A549 (cell line): ENCODE measurements at regions not wholly inside any gene's neighbourhood (a gene's known extent, or its start where the extent isn't known, plus 50 kb on each side); places are given as distances from the start of the nearest gene placed in this dataset.

Experiments used
- ATAC-seq, 2 experiments: fragments of 200-7000 bp in 1 of 2; fragments of >200 bp in 1 of 2; cut with Nextera tagmentation in 1 of 2; cut with Tn5 transposase in 1 of 2; 3 replicates each; pipeline versions ENCODE4 v1.8.0 to v1.9.1; 2018 to 2020; ENCODE audit warnings: mild to moderate bottlenecking in 1 of 2, moderate library complexity in 1 of 2
- CTCF ChIA-PET: fragments of 300-600 bp; sonication (Branson Sonifier 250); formaldehyde crosslinking; extraction: SDS; loops from one replicate; lab custom pipeline; 2021; ENCODE audit warnings: antibody characterized with exemption, inconsistent platforms; lab: Yijun Ruan, JAX
- POLR2A ChIA-PET: fragments of 350-600 bp; formaldehyde crosslinking; extraction: SDS; loops from one replicate; lab custom pipeline; 2021; ENCODE audit warnings: antibody characterized with exemption, inconsistent platforms; lab: Yijun Ruan, JAX
- DNase-seq, 2 experiments: peaks; one replicate each; pipeline versions ENCODE4 v3.0.0 to v3.0.0-alpha.2; 2011 to 2016; ENCODE audit warnings: low read depth in 1 of 2, low spot score in 1 of 2
- FAIRE-seq: peaks from 2 replicates; lab custom pipeline; 2011; peaks lifted over from hg19 to GRCh38; lab: Jason Lieb, UNC
- H3K27ac ChIP-seq, 2 experiments: fragments of >200 bp; sonication (Bioruptor Twin); formaldehyde crosslinking; 3 replicates each; pipeline ENCODE4 v1.5.1; 2016 to 2017
- H3K4me1 ChIP-seq: fragments of >200 bp; sonication (Bioruptor Twin); formaldehyde crosslinking; 3 replicates; pipeline ENCODE4 v1.6.1; 2016
- H3K4me2 ChIP-seq: fragments of >200 bp; sonication (Bioruptor Twin); formaldehyde crosslinking; 3 replicates; pipeline ENCODE4 v1.6.1; 2016
- H3K4me3 ChIP-seq: fragments of >200 bp; sonication (Bioruptor Twin); formaldehyde crosslinking; 3 replicates; pipeline ENCODE4 v1.5.1; 2016
- H3K9me3 ChIP-seq: fragments of >200 bp; sonication (Bioruptor Twin); formaldehyde crosslinking; 3 replicates; pipeline ENCODE4 v1.6.1; 2016
- BHLHE40 ChIP-seq: IDR thresholded peaks from 2 replicates; pipeline ENCODE4 v1.6.1; 2012; ENCODE audit warnings: low read depth, low read length, inconsistent platforms
- CBX8 ChIP-seq: fragments of 200-600 bp; sonication (generic); IDR thresholded peaks from 2 replicates; pipeline ENCODE4 v1.6.1; 2016
- CHD2 ChIP-seq: fragments of 150-350 bp; IDR thresholded peaks from 2 replicates; pipeline ENCODE4 v1.6.1; 2014; ENCODE audit warnings: low read length; ENCODE audit not compliant: partially characterized antibody
- CHD4 ChIP-seq: fragments of 200-600 bp; sonication (generic); IDR thresholded peaks from 2 replicates; pipeline ENCODE4 v1.6.1; 2016; ENCODE audit warnings: antibody characterized with exemption, mild to moderate bottlenecking, borderline replicate concordance
- EHMT2 ChIP-seq: fragments of 200-600 bp; sonication (generic); IDR thresholded peaks from 2 replicates; pipeline ENCODE4 v1.6.1; 2016; ENCODE audit warnings: antibody characterized with exemption, low read depth, mild to moderate bottlenecking, moderate library complexity
- ESRRA ChIP-seq: fragments of 150-350 bp; IDR thresholded peaks from 2 replicates; pipeline ENCODE4 v1.6.1; 2014; ENCODE audit warnings: mild to moderate bottlenecking, low read length, borderline replicate concordance
- FOSL2 ChIP-seq, 2 experiments: fragments of 450-650 bp in 1 of 2; fragments of >200 bp in 1 of 2; sonication (Bioruptor Twin) in 1 of 2; formaldehyde crosslinking; IDR thresholded peaks; 2 replicates each; pipeline versions ENCODE4 v1.5.0 to v1.6.1; 2016 to 2020; ENCODE audit warnings: mild to moderate bottlenecking in 1 of 2, moderate library complexity in 1 of 2
- GATA3 ChIP-seq: IDR thresholded peaks from 2 replicates; pipeline ENCODE4 v1.6.1; 2012; ENCODE audit warnings: borderline replicate concordance
- HOXB13 ChIP-seq: fragments of 250-450 bp; sonication (Bioruptor Pico); IDR thresholded peaks from 2 replicates; pipeline ENCODE4 v1.5.0; 2020; ENCODE audit warnings: low read depth, mild to moderate bottlenecking, moderate library complexity
- JUN ChIP-seq, 2 experiments: fragments of >200 bp; sonication (Bioruptor Twin); formaldehyde crosslinking; IDR thresholded peaks; 2 replicates in 1 of 2; 3 replicates in 1 of 2; pipeline ENCODE4 v1.6.1; 2016 to 2017
- JUNB ChIP-seq: fragments of >200 bp; sonication (Bioruptor Twin); formaldehyde crosslinking; IDR thresholded peaks from 2 replicates; pipeline ENCODE4 v1.6.1; 2016
- KDM5A ChIP-seq: fragments of 200-600 bp; sonication (generic); IDR thresholded peaks from 2 replicates; pipeline ENCODE4 v1.6.1; 2016; ENCODE audit warnings: antibody characterized with exemption, mild to moderate bottlenecking
- NR3C1 ChIP-seq: fragments of >200 bp; sonication (Bioruptor Twin); formaldehyde crosslinking; IDR thresholded peaks from 3 replicates; pipeline ENCODE4 v1.6.1; 2017
- POLR2AphosphoS2 ChIP-seq: conservative IDR thresholded peaks from 2 replicates; pipeline ENCODE4 v1.6.1; 2012; ENCODE audit warnings: low read length, improper control_type of control experiment, inconsistent platforms
- RAD21 ChIP-seq, 2 experiments: fragments of >200 bp in 1 of 2; sonication (Bioruptor Twin) in 1 of 2; formaldehyde crosslinking in 1 of 2; IDR thresholded peaks in 1 of 2; conservative IDR thresholded peaks in 1 of 2; 2 replicates in 1 of 2; 3 replicates in 1 of 2; pipeline ENCODE4 v1.6.1; 2012 to 2018; ENCODE audit warnings: inconsistent platforms in 1 of 2
- RARB ChIP-seq: fragments of 250-450 bp; sonication (Bioruptor Pico); IDR thresholded peaks from 2 replicates; pipeline ENCODE4 v1.8.0; 2021; ENCODE audit warnings: mild to moderate bottlenecking, moderate library complexity
- RFX5 ChIP-seq: fragments of 450-650 bp; IDR thresholded peaks from 2 replicates; pipeline ENCODE4 v1.7.1; 2014; ENCODE audit warnings: antibody characterized with exemption, mild to moderate bottlenecking, moderate library complexity
- RNF2 ChIP-seq: fragments of 200-600 bp; sonication (generic); IDR thresholded peaks from 2 replicates; pipeline ENCODE4 v1.6.1; 2016; ENCODE audit warnings: low read depth, mild to moderate bottlenecking, antibody characterized with exemption, moderate library complexity, borderline replicate concordance
- SREBF2 ChIP-seq: fragments of 450-650 bp; IDR thresholded peaks from 2 replicates; pipeline ENCODE4 v1.6.1; 2014; ENCODE audit warnings: mild to moderate bottlenecking, moderate library complexity
- TP53 ChIP-seq: fragments of 250-450 bp; sonication (Bioruptor Pico); IDR thresholded peaks from 2 replicates; pipeline ENCODE4 v1.5.0; 2021; ENCODE audit warnings: mild to moderate bottlenecking, moderate library complexity
- ZFP36 ChIP-seq: fragments of 450-650 bp; IDR thresholded peaks from 2 replicates; pipeline ENCODE4 v1.6.1; 2014; ENCODE audit warnings: borderline replicate concordance; ENCODE audit not compliant: partially characterized antibody
- ZSCAN20 ChIP-seq: fragments of 250-450 bp; sonication (Bioruptor Pico); IDR thresholded peaks from 2 replicates; pipeline ENCODE4 v1.8.0; 2022; ENCODE audit warnings: mild to moderate bottlenecking, moderate library complexity
- WGBS: methylation state at CpG from one replicate; pipeline ENCODE4 v1.1.6; 2017; ENCODE audit errors: missing lambda C conversion rate; 5-methylcytosine and 5-hydroxymethylcytosine counted together
- TF ChIP-seq, protein P1 (sequence below): IDR thresholded peaks from 2 replicates; pipeline ENCODE4 v1.6.1; 2012
- TF ChIP-seq, protein P2 (sequence below): IDR thresholded peaks from 2 replicates; pipeline ENCODE4 v1.6.1; 2012
- TF ChIP-seq, protein P3 (sequence below): fragments of 250-450 bp; sonication (Bioruptor Pico); IDR thresholded peaks from 2 replicates; pipeline ENCODE4 v1.5.0; 2020; ENCODE audit warnings: low read depth, mild to moderate bottlenecking, moderate library complexity

DNA sequence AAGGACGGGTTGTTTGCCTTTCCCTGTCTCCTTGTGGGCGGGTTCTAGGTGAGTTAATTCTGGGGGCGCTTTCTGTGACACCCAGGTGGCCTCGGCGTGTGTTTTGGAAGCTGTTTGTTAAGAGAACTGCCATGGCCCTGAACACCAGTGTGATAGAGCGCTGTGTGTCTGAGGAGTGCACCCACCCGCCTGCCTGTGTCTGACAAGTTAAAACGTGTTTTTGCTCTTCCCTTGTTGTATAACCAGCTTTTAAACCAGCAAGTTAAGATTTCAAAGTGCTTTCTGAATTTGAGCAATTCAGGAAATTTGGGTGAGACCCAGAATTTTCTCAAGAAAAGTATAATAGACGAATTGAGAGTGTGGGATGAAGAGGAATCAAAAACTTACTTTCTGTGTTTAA, 55.2 kb upstream of the HGFAC start:
- CTCF ChIA-PET: no interaction called here
- POLR2A ChIA-PET: no interaction called here
- no peak overlapping the region for H3K4me2 ChIP-seq

DNA sequence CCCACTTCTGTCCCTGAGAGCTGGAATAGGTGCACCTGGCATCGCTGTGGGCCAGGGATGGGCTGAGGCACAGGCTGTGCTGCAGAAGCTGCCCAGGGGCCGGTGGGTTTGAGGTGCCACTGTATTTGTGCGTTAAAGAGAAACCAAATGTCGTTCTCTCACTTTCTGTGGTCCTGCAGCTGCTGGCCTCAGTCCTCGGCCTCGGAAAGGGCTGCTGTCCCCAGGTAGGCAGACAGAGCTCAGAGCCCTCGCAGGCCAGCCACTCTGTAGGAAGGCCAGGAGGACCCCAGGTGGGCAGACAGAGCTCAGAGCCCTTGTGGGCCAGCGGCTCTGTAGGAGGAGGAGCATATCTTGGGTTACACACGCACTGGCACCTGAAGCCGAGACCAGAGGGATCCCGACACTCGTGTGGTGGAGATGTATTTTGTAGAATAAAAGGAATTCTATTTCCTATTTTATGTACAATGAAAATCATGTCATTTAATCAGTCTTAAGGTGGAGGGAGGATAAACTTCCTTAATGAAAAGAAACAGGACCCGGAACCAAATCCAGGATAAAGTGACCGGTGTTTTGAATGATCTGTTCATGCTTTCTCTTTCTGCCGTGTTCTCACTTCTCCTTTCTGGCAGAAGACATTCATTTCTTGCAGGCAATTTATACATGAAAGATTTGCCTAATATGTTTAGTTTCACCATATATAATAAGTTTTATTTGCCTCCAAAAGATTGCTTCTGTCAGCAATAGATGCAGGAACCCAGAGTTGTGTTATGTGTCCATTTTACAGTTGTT, 54.4 kb upstream of the HGFAC start:
- no peaks in the 10 kb centered on the region for H3K4me1 ChIP-seq
- ChIA-PET POLR2A (no interaction called here), CTCF (no interaction called here)
- no peak for TF ChIP-seq TP53 (CRISPR knock-in tag)
- TF ChIP-seq ZSCAN20 (CRISPR knock-in tag): no peak
- TF ChIP-seq HOXB13 (CRISPR knock-in tag): no peak
- no peak for TF ChIP-seq ESRRA
- TF ChIP-seq, protein P1, sequence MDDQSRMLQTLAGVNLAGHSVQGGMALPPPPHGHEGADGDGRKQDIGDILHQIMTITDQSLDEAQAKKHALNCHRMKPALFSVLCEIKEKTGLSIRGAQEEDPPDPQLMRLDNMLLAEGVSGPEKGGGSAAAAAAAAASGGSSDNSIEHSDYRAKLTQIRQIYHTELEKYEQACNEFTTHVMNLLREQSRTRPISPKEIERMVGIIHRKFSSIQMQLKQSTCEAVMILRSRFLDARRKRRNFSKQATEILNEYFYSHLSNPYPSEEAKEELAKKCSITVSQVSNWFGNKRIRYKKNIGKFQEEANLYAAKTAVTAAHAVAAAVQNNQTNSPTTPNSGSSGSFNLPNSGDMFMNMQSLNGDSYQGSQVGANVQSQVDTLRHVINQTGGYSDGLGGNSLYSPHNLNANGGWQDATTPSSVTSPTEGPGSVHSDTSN: no peak
- no peak for TF ChIP-seq SREBF2
- no peak for TF ChIP-seq JUNB
- no peak for TF ChIP-seq POLR2AphosphoS2
- no peak for TF ChIP-seq RNF2
- H3K4me3 ChIP-seq: no peak overlapping the region
- no peak overlapping the region for H3K27ac ChIP-seq
- 92% methylated on average over 12 of the region's 15 CpGs for WGBS
- no peaks in the 10 kb centered on the region for H3K9me3 ChIP-seq
- H3K4me2 ChIP-seq: no peak overlapping the region
- no peak for FAIRE-seq
- ATAC-seq: no peak
- no peak for DNase-seq

More for the DNA sequence above, 55.2 kb upstream of the HGFAC start:
- WGBS: 64% methylated on average over 9 of the region's 9 CpGs
- Histone ChIP-seq H3K4me3 (no peak overlapping the region), H3K9me3 (no peaks in the 10 kb centered on the region), H3K4me1 (no peaks in the 10 kb centered on the region), H3K27ac (no peak overlapping the region)
- no peak for TF ChIP-seq RAD21 (conservative IDR thresholded peaks at IDR 0.05 in 1 of 2, IDR thresholded peaks at IDR 0.05 in 1 of 2)
- TF ChIP-seq RFX5: no peak
- TF ChIP-seq CHD2: no peak
- TF ChIP-seq BHLHE40: no peak
- no peak for TF ChIP-seq KDM5A
- TF ChIP-seq FOSL2 (IDR thresholded peaks at IDR 0.05): no peak
- TF ChIP-seq FOSL2 (CRISPR knock-in tag; IDR thresholded peaks at IDR 0.05): no peak
- TF ChIP-seq POLR2AphosphoS2: no peak
- no peak for TF ChIP-seq ZSCAN20 (CRISPR knock-in tag)
- no peak for TF ChIP-seq NR3C1
- no peak for TF ChIP-seq ESRRA
- TF ChIP-seq, protein P2, sequence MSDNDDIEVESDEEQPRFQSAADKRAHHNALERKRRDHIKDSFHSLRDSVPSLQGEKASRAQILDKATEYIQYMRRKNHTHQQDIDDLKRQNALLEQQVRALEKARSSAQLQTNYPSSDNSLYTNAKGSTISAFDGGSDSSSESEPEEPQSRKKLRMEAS: no peak
- no peak for ATAC-seq
- FAIRE-seq: no peak
- DNase-seq: no peak

DNA sequence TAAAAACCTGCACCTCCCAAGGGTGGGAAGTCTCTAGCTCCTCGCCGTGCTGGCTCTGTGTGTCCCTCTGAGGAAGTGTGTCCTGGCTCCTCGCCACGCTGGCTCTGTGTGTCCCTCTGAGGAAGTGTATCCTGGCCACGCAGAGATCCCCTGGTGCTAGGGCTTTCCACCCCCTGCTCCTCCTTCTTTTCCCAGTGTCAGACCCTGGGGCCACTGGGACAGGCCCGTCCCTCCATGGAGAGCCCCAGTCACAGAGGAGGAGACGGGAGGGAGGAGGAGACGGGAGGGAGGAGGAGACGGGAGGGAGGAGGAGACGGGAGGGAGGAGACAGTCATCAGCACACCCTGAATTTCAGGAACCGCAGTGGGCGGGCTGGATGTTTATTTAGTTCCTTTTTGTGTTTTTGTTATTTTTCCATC, 53.8 kb upstream of the HGFAC start:
- no peak for FAIRE-seq
- CTCF ChIA-PET: no interaction called here
- H3K27ac ChIP-seq: no peak overlapping the region
- TF ChIP-seq JUN (IDR thresholded peaks at IDR 0.05) (no peak), CHD4 (no peak), CBX8 (no peak), RARB (CRISPR knock-in tag) (no peak), ZSCAN20 (CRISPR knock-in tag) (no peak), RFX5 (no peak), RAD21 (conservative IDR thresholded peaks at IDR 0.05 in 1 of 2, IDR thresholded peaks at IDR 0.05 in 1 of 2) (no peak), RNF2 (no peak), TP53 (CRISPR knock-in tag) (no peak), EHMT2 (no peak), GATA3 (no peak), ZFP36 (no peak)
- TF ChIP-seq, protein P3, sequence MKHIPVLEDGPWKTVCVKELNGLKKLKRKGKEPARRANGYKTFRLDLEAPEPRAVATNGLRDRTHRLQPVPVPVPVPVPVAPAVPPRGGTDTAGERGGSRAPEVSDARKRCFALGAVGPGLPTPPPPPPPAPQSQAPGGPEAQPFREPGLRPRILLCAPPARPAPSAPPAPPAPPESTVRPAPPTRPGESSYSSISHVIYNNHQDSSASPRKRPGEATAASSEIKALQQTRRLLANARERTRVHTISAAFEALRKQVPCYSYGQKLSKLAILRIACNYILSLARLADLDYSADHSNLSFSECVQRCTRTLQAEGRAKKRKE: no peak
- TF ChIP-seq, protein P2: no peak
- TF ChIP-seq, all 56 proteins: peak for 0
- WGBS: 81% methylated on average over 9 of the region's 12 CpGs
- no peak overlapping the region for H3K4me3 ChIP-seq
- no peak for DNase-seq
- H3K9me3 ChIP-seq: no peaks in the 10 kb centered on the region
- H3K4me2 ChIP-seq: no peak overlapping the region
- POLR2A ChIA-PET: no interaction called here
- no peak for ATAC-seq
- H3K4me1 ChIP-seq: no peaks in the 10 kb centered on the region
